ENCODE measurements at regions not wholly inside any gene's neighbourhood (a gene's known extent, or its start where the extent isn't known, plus 50 kb on each side); places are given as distances from the start of the nearest gene placed in this dataset.

DNA sequence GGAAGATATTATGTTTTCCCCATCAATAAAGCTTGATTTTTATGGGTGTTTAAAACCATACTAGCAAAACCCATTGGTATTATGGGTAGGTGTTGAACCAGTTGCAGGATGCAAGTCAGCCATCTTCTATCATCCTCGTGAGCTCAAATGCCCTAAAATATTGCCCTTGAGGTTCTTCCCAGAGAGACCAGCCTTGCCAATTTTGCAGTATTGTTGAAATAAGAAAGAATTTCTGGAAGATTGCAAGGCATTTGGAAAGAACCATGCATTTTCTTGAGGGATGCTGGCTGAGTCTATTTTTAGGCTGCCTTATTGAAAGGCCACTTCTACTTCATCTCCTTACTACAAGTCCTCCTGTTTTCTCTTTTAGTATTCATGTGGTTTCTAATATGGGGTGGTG is 60.9 kb upstream of the SOD3 start:
- no peak overlapping the region for H3K27ac ChIP-seq (ENCODE audit: insufficient read length, low read depth, low read length)
- H4K5ac ChIP-seq (ENCODE audit: insufficient read length, low read depth, low read length), result no peak overlapping the region
- Mint-ChIP-seq H3K27me3 (ENCODE audit: low read depth) (peaks cover 5% of the 10 kb centered on the region), H3K27ac (no peak overlapping the region), H3K9me3 (peaks cover 25 to 26% of the 10 kb centered on the region in 2 experiments), H3K36me3 (ENCODE audit: insufficient read depth in 1 of 3, low read depth in 3 of 3) (peaks cover 20 to 25% (median 20%) of the 10 kb centered on the region in 3 experiments), H3K4me1 (peaks cover 4 to 12% of the 10 kb centered on the region in 2 experiments; a peak in 3 of 4 replicates), H3K4me3 (no peak overlapping the region)
- no peak overlapping the region for H4K8ac ChIP-seq (replicated peaks; ENCODE audit: insufficient read length, low read depth, low read length)
- H3K4me2 ChIP-seq (ENCODE audit: insufficient read depth, insufficient read length, low read length), result no peak overlapping the region
- no peak overlapping the region for H3K4ac ChIP-seq (ENCODE audit: low read depth, low read length)
- no peak overlapping the region for H4K91ac ChIP-seq (ENCODE audit: insufficient read length, low read depth, low read length)
- no peak overlapping the region for H2BK20ac ChIP-seq (ENCODE audit: low read depth, low read length, poor library complexity, severe bottlenecking)
- no peak overlapping the region for H2BK120ac ChIP-seq (ENCODE audit: low read depth, low read length, poor library complexity, severe bottlenecking)
- H3K79me2 ChIP-seq (ENCODE audit: insufficient read depth, low read length), result no peaks in the 10 kb centered on the region
- H2BK12ac ChIP-seq (ENCODE audit: insufficient read length, low read depth, low read length), result no peak overlapping the region
- no peak for DNase-seq
- H2AFZ ChIP-seq (ENCODE audit: low read length), result no peak overlapping the region
- no peak overlapping the region for H3K56ac ChIP-seq (ENCODE audit: insufficient read length, low read depth, low read length)
- WGBS (ENCODE audit: extremely low coverage, insufficient read length, low lambda C conversion rate), result no CpG with 5 or more reads among the region's 1 CpG
- no peak overlapping the region for H2AK5ac ChIP-seq (ENCODE audit: insufficient read length, low read length)
- no peaks in the 10 kb centered on the region for H4K20me1 ChIP-seq (ENCODE audit: control insufficient read depth, insufficient read depth, insufficient read length)
- no peak overlapping the region for H3T11ph ChIP-seq (ENCODE audit: low read length)
- H3K23me2 ChIP-seq (ENCODE audit: insufficient read length, low read depth, low read length, poor library complexity, severe bottlenecking), result no peaks in the 10 kb centered on the region
- H2BK5ac ChIP-seq (ENCODE audit: insufficient read length, low read length), result no peak overlapping the region
- no peaks in the 10 kb centered on the region for H3K79me1 ChIP-seq (ENCODE audit: insufficient read depth, low read depth, low read length, poor library complexity, severe bottlenecking)
- no peaks in the 10 kb centered on the region for H3K4me1 ChIP-seq (ENCODE audit: insufficient read depth, low read length)
- peaks cover 8% of the 10 kb centered on the region for H3K9me3 ChIP-seq (ENCODE audit: control insufficient read depth, low read depth, low read length)
- H3K9ac ChIP-seq (ENCODE audit: extremely low read depth, insufficient read length, low read length), result no peak overlapping the region
- H3K18ac ChIP-seq (ENCODE audit: insufficient read length, low read depth, low read length), result no peak overlapping the region
- H3K23ac ChIP-seq (ENCODE audit: insufficient read length, low read depth, low read length), result no peak overlapping the region
- TF ChIP-seq, protein P1, sequence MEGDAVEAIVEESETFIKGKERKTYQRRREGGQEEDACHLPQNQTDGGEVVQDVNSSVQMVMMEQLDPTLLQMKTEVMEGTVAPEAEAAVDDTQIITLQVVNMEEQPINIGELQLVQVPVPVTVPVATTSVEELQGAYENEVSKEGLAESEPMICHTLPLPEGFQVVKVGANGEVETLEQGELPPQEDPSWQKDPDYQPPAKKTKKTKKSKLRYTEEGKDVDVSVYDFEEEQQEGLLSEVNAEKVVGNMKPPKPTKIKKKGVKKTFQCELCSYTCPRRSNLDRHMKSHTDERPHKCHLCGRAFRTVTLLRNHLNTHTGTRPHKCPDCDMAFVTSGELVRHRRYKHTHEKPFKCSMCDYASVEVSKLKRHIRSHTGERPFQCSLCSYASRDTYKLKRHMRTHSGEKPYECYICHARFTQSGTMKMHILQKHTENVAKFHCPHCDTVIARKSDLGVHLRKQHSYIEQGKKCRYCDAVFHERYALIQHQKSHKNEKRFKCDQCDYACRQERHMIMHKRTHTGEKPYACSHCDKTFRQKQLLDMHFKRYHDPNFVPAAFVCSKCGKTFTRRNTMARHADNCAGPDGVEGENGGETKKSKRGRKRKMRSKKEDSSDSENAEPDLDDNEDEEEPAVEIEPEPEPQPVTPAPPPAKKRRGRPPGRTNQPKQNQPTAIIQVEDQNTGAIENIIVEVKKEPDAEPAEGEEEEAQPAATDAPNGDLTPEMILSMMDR (conservative IDR thresholded peaks at IDR 0.05), result no peak
- no peak overlapping the region for H2BK15ac ChIP-seq (ENCODE audit: low read depth, low read length)
- H3K27me3 ChIP-seq (ENCODE audit: insufficient read depth, low read length), result no peaks in the 10 kb centered on the region
- H3K14ac ChIP-seq (ENCODE audit: insufficient read depth, low read length), result no peak overlapping the region

All from H9 (cell line).